Spleen (tissue), 11 donors: ENCODE measurements at regions not wholly inside any gene's neighbourhood (a gene's known extent, or its start where the extent isn't known, plus 50 kb on each side); places are given as distances from the start of the nearest gene placed in this dataset.

Experiments
- DNase-seq: peaks from one replicate; pipeline ENCODE4 v3.0.0-alpha.2; 2020
- H3K27ac ChIP-seq, 8 donors: fragments of 200-600 bp; sonication (generic) in 7 of 8; 1 replicate in 4 of 8; 2 replicates in 4 of 8; pipeline versions ENCODE4 v1.5.0 to v1.8.0; 2016 to 2021; ENCODE audit warnings: inconsistent platforms in 4 of 8, mild to moderate bottlenecking in 4 of 8, moderate library complexity in 1 of 8
- H3K27me3 ChIP-seq, 7 donors: fragments of 200-600 bp; sonication (generic) in 6 of 7; replicated peaks in 1 of 7; 1 replicate in 4 of 7; 2 replicates in 3 of 7; pipeline versions ENCODE4 v1.5.0 to v1.8.0; 2016 to 2021; ENCODE audit warnings: inconsistent platforms in 3 of 7, mild to moderate bottlenecking in 1 of 7
- H3K36me3 ChIP-seq, 6 donors: fragments of 200-600 bp; sonication (generic) in 5 of 6; 1 replicate in 4 of 6; 2 replicates in 2 of 6; pipeline versions ENCODE4 v1.5.0 to v1.8.0; 2016 to 2021; ENCODE audit warnings: inconsistent platforms in 2 of 6
- H3K4me1 ChIP-seq, 6 donors: fragments of 200-600 bp; sonication (generic) in 5 of 6; 1 replicate in 3 of 6; 2 replicates in 3 of 6; pipeline versions ENCODE4 v1.5.0 to v1.8.0; 2016 to 2021; ENCODE audit warnings: inconsistent platforms in 3 of 6
- H3K4me3 ChIP-seq, 8 donors: fragments of 200-600 bp; sonication (generic) in 7 of 8; 1 replicate in 4 of 8; 2 replicates in 4 of 8; pipeline versions ENCODE4 v1.5.0 to v1.8.0; 2016 to 2021; ENCODE audit warnings: inconsistent platforms in 4 of 8, mild to moderate bottlenecking in 4 of 8, moderate library complexity in 2 of 8
- H3K9me3 ChIP-seq, 8 donors: fragments of 200-600 bp; sonication (generic) in 7 of 8; 1 replicate in 4 of 8; 2 replicates in 4 of 8; pipeline versions ENCODE4 v1.5.0 to v1.8.0; 2016 to 2021; ENCODE audit warnings: inconsistent platforms in 4 of 8
- CTCF ChIP-seq, 11 experiments: fragments of 200-600 bp in 7 of 11; fragments of 450-650 bp in 4 of 11; sonication (generic) in 4 of 11; IDR thresholded peaks in 8 of 11; conservative IDR thresholded peaks in 3 of 11; 1 replicate in 7 of 11; 2 replicates in 4 of 11; pipeline versions ENCODE4 v1.4.0 to v1.8.0; 2016 to 2021; ENCODE audit warnings: antibody characterized with exemption in 11 of 11, inconsistent platforms in 4 of 11, mild to moderate bottlenecking in 1 of 11
- POLR2A ChIP-seq, 3 donors: fragments of 450-650 bp; IDR thresholded peaks; one replicate each; pipeline ENCODE4 v1.5.1; 2017; ENCODE audit warnings: antibody characterized with exemption in 3 of 3, mild to moderate bottlenecking in 1 of 3
- POLR2AphosphoS5 ChIP-seq, 3 donors: sonication (generic); formaldehyde crosslinking; IDR thresholded peaks; one replicate each; pipeline ENCODE4 v1.5.1; 2017; ENCODE audit warnings: antibody characterized with exemption in 3 of 3
- WGBS, 5 donors: extraction: QIAGEN DNeasy Blood & Tissue Kit in 3 of 5; methylation state at CpG; one replicate each; pipeline versions ENCODE4 v1.1.5 to v1.1.7; 2013 to 2018; 5-methylcytosine and 5-hydroxymethylcytosine counted together
- intact Hi-C: fragments of 100-400 bp; cut with DNase I; formaldehyde crosslinking; loops from one replicate; pipeline ENCODE4 v1.15.0; 2023; ENCODE audit warnings: low total_unique reads
- donor health status: healthy with polysubstance abuse.
- donor health status: DM: no; HTN: no; CAD: no; lungs with moderate emphysema.
- donor health status: DM: no; HTN: no; CAD: no.
- donor health status: Bipolar disorder and iron deficiency.
- donor health status: healthy.
- donor health status: DM: no; HTN: no; CAD: no.
- donor health status: DM: yes; HTN: yes; CAD: no.

GRCh38 chr19:31725051-31725450 lies 375.8 kb upstream of the TSHZ3 start:
- Histone ChIP-seq H3K4me3 (no peak overlapping the region), H3K9me3 (no peaks in the 10 kb centered on the region), H3K36me3 (no peaks in the 10 kb centered on the region), H3K27me3 (peaks cover 0 to 5% (median 0%) of the 10 kb centered on the region in 7 donors), H3K4me1 (no peaks in the 10 kb centered on the region), H3K27ac (no peak overlapping the region)
- intact Hi-C loops, result no loop called here
- WGBS, 5 donors, result 53 to 75% (median 71%) methylated on average over 3 of the region's 3 CpGs
- TF ChIP-seq POLR2AphosphoS5 (IDR thresholded peaks at IDR 0.05), result no peak
- TF ChIP-seq CTCF (IDR thresholded peaks at IDR 0.05 in 8 of 11, conservative IDR thresholded peaks at IDR 0.05 in 3 of 11), result no peak
- no peak for TF ChIP-seq POLR2A (IDR thresholded peaks at IDR 0.05)
- no peak for DNase-seq

DNA sequence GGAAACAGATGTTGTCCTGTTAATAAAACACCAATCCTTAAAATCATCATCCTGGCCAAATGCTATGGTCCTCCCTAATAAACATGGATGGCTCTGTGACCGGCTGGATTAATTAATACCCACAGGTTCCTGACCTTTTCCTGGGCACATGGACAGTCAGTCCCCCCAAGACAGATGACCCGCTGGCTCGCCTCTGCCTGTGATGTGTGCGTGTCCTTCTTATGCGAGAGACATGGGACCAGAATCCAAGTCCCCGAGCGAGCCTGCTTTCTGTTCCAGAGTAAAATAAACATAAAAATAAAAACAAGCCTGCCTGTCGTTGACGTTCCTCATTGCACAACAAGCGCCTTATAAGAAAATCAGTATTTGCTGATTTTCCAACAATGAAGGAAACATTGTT lies 378.3 kb upstream of the TSHZ3 start:
- Histone ChIP-seq H3K27me3 (no peaks in the 10 kb centered on the region), H3K36me3 (no peaks in the 10 kb centered on the region), H3K27ac (no peak overlapping the region), H3K4me1 (no peaks in the 10 kb centered on the region), H3K4me3 (no peak overlapping the region), H3K9me3 (no peaks in the 10 kb centered on the region)
- DNase-seq, result no peak
- intact Hi-C loops, result no loop called here
- WGBS, 5 donors, result 84 to 94% (median 90%) methylated on average over 10 of the region's 10 CpGs
- no peak for TF ChIP-seq CTCF (IDR thresholded peaks at IDR 0.05 in 8 of 11, conservative IDR thresholded peaks at IDR 0.05 in 3 of 11)

- no peak for DNase-seq
- intact Hi-C loops, result no loop called here
- Histone ChIP-seq H3K36me3 (no peaks in the 10 kb centered on the region), H3K27ac (no peak overlapping the region), H3K27me3 (no peaks in the 10 kb centered on the region), H3K4me3 (no peak overlapping the region), H3K9me3 (peaks cover 0 to 2% (median 0%) of the 10 kb centered on the region in 8 donors), H3K4me1 (no peaks in the 10 kb centered on the region)
- 69 to 78% (median 73%) methylated on average over 2 of the region's 2 CpGs for WGBS, 5 donors
- TF ChIP-seq POLR2AphosphoS5 (IDR thresholded peaks at IDR 0.05) (no peak), POLR2A (IDR thresholded peaks at IDR 0.05) (no peak), CTCF (IDR thresholded peaks at IDR 0.05 in 8 of 11, conservative IDR thresholded peaks at IDR 0.05 in 3 of 11) (no peak)
Observed at GRCh38 chr19:31730270-31730669, 381.0 kb upstream of the TSHZ3 start.

GRCh38 chr19:31733591-31733990 lies 384.4 kb upstream of the TSHZ3 start:
- no peaks in the 10 kb centered on the region for H3K27me3 ChIP-seq
- DNase-seq, result no peak
- no peaks in the 10 kb centered on the region for H3K4me1 ChIP-seq
- no peak for TF ChIP-seq CTCF (IDR thresholded peaks at IDR 0.05 in 8 of 11, conservative IDR thresholded peaks at IDR 0.05 in 3 of 11)
- TF ChIP-seq POLR2A (IDR thresholded peaks at IDR 0.05), result no peak
- no peak for TF ChIP-seq POLR2AphosphoS5 (IDR thresholded peaks at IDR 0.05)
- intact Hi-C loops, result no loop called here
- H3K4me3 ChIP-seq, result no peak overlapping the region
- H3K27ac ChIP-seq, result no peak overlapping the region
- H3K36me3 ChIP-seq, result no peaks in the 10 kb centered on the region
- peaks cover 0 to 2% (median 0%) of the 10 kb centered on the region in 8 donors for H3K9me3 ChIP-seq
- WGBS, 5 donors, result 79 to 90% (median 84%) methylated on average over 8 of the region's 8 CpGs
